Superior temporal gyrus (tissue), 1 donor: ENCODE measurements at regions not wholly inside any gene's neighbourhood (a gene's known extent, or its start where the extent isn't known, plus 50 kb on each side); places are given as distances from the start of the nearest gene placed in this dataset.
"Not testable (repeated sequence)": the region's sequence is repeated elsewhere in the genome, so short reads cannot be mapped to it uniquely, and the experiment has no call there.

ENCODE experiments used
- DNase-seq: peaks from one replicate; pipeline ENCODE4 v3.0.0-alpha.2; 2016; ENCODE audit errors: extremely low spot score

DNA sequence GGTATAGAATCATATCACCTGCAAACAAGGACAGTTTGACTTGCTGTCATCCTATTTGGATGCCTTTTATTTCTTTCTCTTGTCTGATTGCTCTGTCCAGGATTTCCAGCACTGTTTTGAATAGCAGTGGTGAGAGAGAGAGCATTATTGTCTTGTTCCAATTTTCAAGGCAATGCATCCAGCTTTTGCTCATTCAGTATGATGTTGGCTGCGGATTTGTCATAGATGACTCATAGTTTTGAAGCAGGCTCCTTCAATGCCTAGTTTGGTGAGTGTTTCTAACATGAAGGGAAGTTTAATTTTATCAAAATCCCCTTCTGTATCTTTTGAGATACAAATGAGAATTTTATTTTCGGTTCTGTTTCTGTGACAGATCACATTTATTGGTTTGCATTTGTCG lies 518.9 kb downstream of the PCDH11X start:
- not testable (repeated sequence) for DNase-seq

DNA sequence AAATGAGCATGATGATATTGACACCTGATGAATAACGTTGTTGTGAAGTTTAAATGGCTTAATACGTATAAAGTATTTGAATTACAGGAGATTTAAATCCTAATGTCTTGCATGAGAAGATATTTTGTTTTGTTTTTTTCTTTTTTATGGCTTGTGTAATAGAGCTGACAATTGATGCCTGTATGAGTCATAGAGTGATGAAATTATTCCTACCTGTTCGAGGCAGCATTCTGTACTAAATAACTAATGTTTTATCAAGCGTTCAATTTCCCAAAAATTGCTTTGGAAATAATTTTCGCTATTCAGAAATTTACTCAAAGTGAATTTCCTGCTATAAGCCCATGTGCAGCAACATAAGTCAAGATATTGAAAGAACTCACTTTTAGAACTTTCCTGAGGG lies 554.0 kb downstream of the PCDH11X start:
- DNase-seq: not testable (repeated sequence)

GRCh38 chrX:92351065-92351464 lies 571.9 kb downstream of the PCDH11X start:
- not testable (repeated sequence) for DNase-seq

DNA sequence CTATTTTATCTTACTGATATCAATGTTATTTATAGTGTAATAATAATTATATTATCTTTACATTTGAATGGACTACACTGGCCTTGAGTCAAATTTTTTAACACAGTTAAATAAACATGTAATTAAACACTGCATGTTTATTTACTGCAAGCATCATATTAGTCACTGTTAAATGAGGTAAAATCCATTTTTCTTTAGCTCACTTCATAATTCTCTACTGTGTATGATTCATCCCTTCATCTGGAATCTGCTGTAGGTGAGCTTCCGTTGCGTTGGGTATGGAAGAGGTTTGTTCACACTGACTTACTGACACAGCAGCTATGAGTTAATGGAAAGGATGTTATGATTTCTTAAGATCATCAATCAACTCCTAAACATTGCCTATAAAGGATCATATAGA lies 572.3 kb downstream of the PCDH11X start:
- DNase-seq: no peak
